HEK293 (cell line): ENCODE measurements at regions not wholly inside any gene's neighbourhood (a gene's known extent, or its start where the extent isn't known, plus 50 kb on each side); places are given as distances from the start of the nearest gene placed in this dataset.

ENCODE experiments used
- CTCF ChIP-seq: fragments of 450-650 bp; formaldehyde crosslinking; IDR thresholded peaks from 2 replicates; pipeline ENCODE4 v1.5.1; 2016; ENCODE audit warnings: missing biosample characterization, missing genetic modification characterization
- HOXC10 ChIP-seq: sonication (generic); formaldehyde crosslinking; IDR thresholded peaks from 2 replicates; pipeline ENCODE4 v1.8.1; 2023; ENCODE audit warnings: mild to moderate bottlenecking, missing genetic modification reagents
- KLF7 ChIP-seq: fragments of 450-650 bp; formaldehyde crosslinking; IDR thresholded peaks from 2 replicates; pipeline ENCODE4 v1.5.1; 2016; ENCODE audit warnings: missing biosample characterization, missing genetic modification characterization, borderline replicate concordance
- OVOL3 ChIP-seq: fragments of 450-650 bp; formaldehyde crosslinking; IDR thresholded peaks from 2 replicates; pipeline ENCODE4 v1.5.1; 2016; ENCODE audit warnings: missing biosample characterization, missing genetic modification characterization
- YY1 ChIP-seq: fragments of 450-650 bp; formaldehyde crosslinking; IDR thresholded peaks from 2 replicates; pipeline ENCODE4 v1.5.1; 2018; ENCODE audit warnings: missing biosample characterization, missing genetic modification characterization
- ZBTB21 ChIP-seq: fragments of 450-650 bp; formaldehyde crosslinking; IDR thresholded peaks from 2 replicates; pipeline ENCODE4 v1.5.1; 2017; ENCODE audit warnings: missing biosample characterization, missing genetic modification characterization
- ZNF23 ChIP-seq: fragments of 450-650 bp; formaldehyde crosslinking; IDR thresholded peaks from 2 replicates; pipeline ENCODE4 v1.5.1; 2016; ENCODE audit warnings: missing biosample characterization, missing genetic modification characterization, borderline replicate concordance
- ZNF394 ChIP-seq: fragments of 450-650 bp; formaldehyde crosslinking; IDR thresholded peaks from 2 replicates; pipeline ENCODE4 v1.5.1; 2016; ENCODE audit warnings: missing biosample characterization, missing genetic modification characterization, mild to moderate bottlenecking, moderate library complexity, borderline replicate concordance
- ZNF416 ChIP-seq: fragments of 450-650 bp; formaldehyde crosslinking; IDR thresholded peaks from 2 replicates; pipeline ENCODE4 v1.5.1; 2016; ENCODE audit warnings: missing biosample characterization, missing genetic modification characterization
- ZNF433 ChIP-seq: fragments of 450-650 bp; formaldehyde crosslinking; IDR thresholded peaks from 2 replicates; pipeline ENCODE4 v1.5.1; 2016; ENCODE audit warnings: missing biosample characterization, missing genetic modification characterization, low read depth
- ZNF76 ChIP-seq: fragments of 450-650 bp; formaldehyde crosslinking; IDR thresholded peaks from 2 replicates; pipeline ENCODE4; 2016; ENCODE audit warnings: low read depth, missing biosample characterization, missing genetic modification characterization, borderline replicate concordance
- ZSCAN23 ChIP-seq: fragments of 450-650 bp; formaldehyde crosslinking; IDR thresholded peaks from 2 replicates; pipeline ENCODE4 v1.5.1; 2016; ENCODE audit warnings: missing biosample characterization, missing genetic modification characterization
- TF ChIP-seq, protein P1 (sequence below): fragments of 450-650 bp; formaldehyde crosslinking; IDR thresholded peaks from 2 replicates; pipeline ENCODE4 v1.5.1; 2016; ENCODE audit warnings: missing biosample characterization, missing genetic modification characterization

- TF ChIP-seq HOXC10 (CRISPR knock-in tag) (no peak), ZNF76 (tag by site-specific recombination) (no peak), CTCF (tag by site-specific recombination) (no peak), KLF7 (tag by site-specific recombination) (no peak), OVOL3 (no peak), ZNF433 (tag by site-specific recombination) (no peak), ZSCAN23 (tag by site-specific recombination) (no peak), ZNF394 (no peak), ZNF23 (no peak), YY1 (tag by site-specific recombination) (no peak), ZNF416 (tag by site-specific recombination) (no peak), ZBTB21 (tag by site-specific recombination) (no peak)
- TF ChIP-seq, protein P1, sequence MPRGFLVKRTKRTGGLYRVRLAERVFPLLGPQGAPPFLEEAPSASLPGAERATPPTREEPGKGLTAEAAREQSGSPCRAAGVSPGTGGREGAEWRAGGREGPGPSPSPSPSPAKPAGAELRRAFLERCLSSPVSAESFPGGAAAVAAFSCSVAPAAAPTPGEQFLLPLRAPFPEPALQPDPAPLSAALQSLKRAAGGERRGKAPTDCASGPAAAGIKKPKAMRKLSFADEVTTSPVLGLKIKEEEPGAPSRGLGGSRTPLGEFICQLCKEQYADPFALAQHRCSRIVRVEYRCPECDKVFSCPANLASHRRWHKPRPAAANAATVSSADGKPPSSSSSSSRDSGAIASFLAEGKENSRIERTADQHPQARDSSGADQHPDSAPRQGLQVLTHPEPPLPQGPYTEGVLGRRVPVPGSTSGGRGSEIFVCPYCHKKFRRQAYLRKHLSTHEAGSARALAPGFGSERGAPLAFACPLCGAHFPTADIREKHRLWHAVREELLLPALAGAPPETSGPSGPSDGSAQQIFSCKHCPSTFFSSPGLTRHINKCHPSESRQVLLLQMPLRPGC (tag by site-specific recombination), result no peak
These were observed 74.1 kb upstream of the SNRPN start for GRCh38 chr15:24880663-24881062.
